MM.1S (cell line): ENCODE measurements at regions not wholly inside any gene's neighbourhood (a gene's known extent, or its start where the extent isn't known, plus 50 kb on each side); places are given as distances from the start of the nearest gene placed in this dataset.

Experiments
- EZH2 ChIP-seq: fragments of 300-600 bp; sonication (generic); optimal IDR thresholded peaks from 2 replicates; pipeline ENCODE3; 2017; ENCODE audit warnings: low read depth, mild to moderate bottlenecking, antibody characterized with exemption, low read length, mixed read lengths
- EZH2phosphoT487 ChIP-seq: fragments of 300-600 bp; sonication (generic); IDR thresholded peaks from 2 replicates; pipeline ENCODE4 v1.6.1; 2018; ENCODE audit warnings: antibody characterized with exemption, low read length
- TF ChIP-seq, protein P1 (sequence below): fragments of 300-600 bp; sonication (generic); IDR thresholded peaks from 2 replicates; pipeline ENCODE4 v1.5.1; 2016; ENCODE audit warnings: antibody characterized with exemption, low read length, mixed read lengths

DNA sequence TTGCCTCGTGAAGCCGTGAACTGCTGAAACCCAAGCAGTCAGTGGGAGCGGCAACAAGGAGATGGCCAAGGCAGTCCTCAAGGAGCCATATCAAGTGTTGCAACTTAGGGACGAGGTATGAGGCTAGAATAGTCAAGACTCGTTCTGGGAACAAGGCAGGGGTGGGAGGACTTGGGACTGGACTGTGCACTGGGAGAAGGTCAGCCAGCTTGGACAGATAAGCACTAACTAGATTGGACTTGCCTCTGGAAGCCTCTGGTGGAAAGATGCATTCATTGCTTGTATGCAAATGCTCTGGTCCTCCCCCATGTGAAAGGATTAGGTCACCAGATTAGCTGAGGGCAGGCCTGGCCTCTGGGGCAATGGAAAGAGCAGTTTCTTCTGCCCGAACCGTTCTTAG lies 123.3 kb upstream of the CTNNB1 start:
- TF ChIP-seq EZH2 (no peak), EZH2phosphoT487 (no peak)
- TF ChIP-seq, protein P1, sequence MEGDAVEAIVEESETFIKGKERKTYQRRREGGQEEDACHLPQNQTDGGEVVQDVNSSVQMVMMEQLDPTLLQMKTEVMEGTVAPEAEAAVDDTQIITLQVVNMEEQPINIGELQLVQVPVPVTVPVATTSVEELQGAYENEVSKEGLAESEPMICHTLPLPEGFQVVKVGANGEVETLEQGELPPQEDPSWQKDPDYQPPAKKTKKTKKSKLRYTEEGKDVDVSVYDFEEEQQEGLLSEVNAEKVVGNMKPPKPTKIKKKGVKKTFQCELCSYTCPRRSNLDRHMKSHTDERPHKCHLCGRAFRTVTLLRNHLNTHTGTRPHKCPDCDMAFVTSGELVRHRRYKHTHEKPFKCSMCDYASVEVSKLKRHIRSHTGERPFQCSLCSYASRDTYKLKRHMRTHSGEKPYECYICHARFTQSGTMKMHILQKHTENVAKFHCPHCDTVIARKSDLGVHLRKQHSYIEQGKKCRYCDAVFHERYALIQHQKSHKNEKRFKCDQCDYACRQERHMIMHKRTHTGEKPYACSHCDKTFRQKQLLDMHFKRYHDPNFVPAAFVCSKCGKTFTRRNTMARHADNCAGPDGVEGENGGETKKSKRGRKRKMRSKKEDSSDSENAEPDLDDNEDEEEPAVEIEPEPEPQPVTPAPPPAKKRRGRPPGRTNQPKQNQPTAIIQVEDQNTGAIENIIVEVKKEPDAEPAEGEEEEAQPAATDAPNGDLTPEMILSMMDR, result no peak
